RCC 7860 (cell line): ENCODE measurements at regions not wholly inside any gene's neighbourhood (a gene's known extent, or its start where the extent isn't known, plus 50 kb on each side); places are given as distances from the start of the nearest gene placed in this dataset.

Experiments
- DNase-seq: peaks from one replicate; pipeline ENCODE4 v3.0.0-alpha.2; 2015; ENCODE audit warnings: low spot score
- FAIRE-seq: peaks from 2 replicates; lab custom pipeline; 2012; peaks lifted over from hg19 to GRCh38; lab: Jason Lieb, UNC

- DNase-seq: no peak
- FAIRE-seq: no peak
These were observed 466.4 kb downstream of the TDRD15 start for GRCh38 chr2:21590026-21590690.

GRCh38 chr2:21591926-21592325 is 468.2 kb downstream of the TDRD15 start:
- FAIRE-seq: no peak
- DNase-seq: no peak

GRCh38 chr2:21599417-21599816 is 475.6 kb downstream of the TDRD15 start:
- DNase-seq (no peak), FAIRE-seq (no peak)

- DNase-seq (no peak), FAIRE-seq (no peak)
These were observed 479.0 kb downstream of the TDRD15 start for GRCh38 chr2:21602789-21603188.

GRCh38 chr2:21607572-21607971 is 483.8 kb downstream of the TDRD15 start:
- DNase-seq (no peak), FAIRE-seq (no peak)

- FAIRE-seq (no peak), DNase-seq (no peak)
These were observed 486.5 kb downstream of the TDRD15 start for GRCh38 chr2:21610304-21610703.

GRCh38 chr2:21617885-21618434 is 494.2 kb downstream of the TDRD15 start:
- FAIRE-seq (no peak), DNase-seq (no peak)

GRCh38 chr2:21620771-21621170 is 497.0 kb downstream of the TDRD15 start:
- DNase-seq (no peak), FAIRE-seq (no peak)

- DNase-seq (no peak), FAIRE-seq (no peak)
These were observed 504.2 kb downstream of the TDRD15 start for GRCh38 chr2:21627938-21628337.

- FAIRE-seq (no peak), DNase-seq (no peak)
These were observed 509.2 kb downstream of the TDRD15 start for GRCh38 chr2:21633015-21633414.

GRCh38 chr2:21633466-21633865 is 509.7 kb downstream of the TDRD15 start:
- no peak for FAIRE-seq
- DNase-seq: no peak

- DNase-seq (no peak), FAIRE-seq (no peak)
These were observed 510.1 kb downstream of the TDRD15 start for GRCh38 chr2:21633911-21634310.

- no peak for FAIRE-seq
These were observed 516.3 kb downstream of the TDRD15 start for GRCh38 chr2:21640046-21640445.

GRCh38 chr2:21642647-21643046 is 518.9 kb downstream of the TDRD15 start:
- FAIRE-seq: no peak
- DNase-seq: no peak

More at GRCh38 chr2:21640046-21640445, 516.3 kb downstream of the TDRD15 start:
- no peak for DNase-seq

GRCh38 chr2:21643180-21643579 is 519.4 kb downstream of the TDRD15 start:
- FAIRE-seq (no peak), DNase-seq (no peak)

- DNase-seq: no peak
- no peak for FAIRE-seq
These were observed 520.5 kb downstream of the TDRD15 start for GRCh38 chr2:21644266-21644665.

- no peak for FAIRE-seq
- DNase-seq: no peak
These were observed 522.6 kb downstream of the TDRD15 start for GRCh38 chr2:21646345-21646744.

GRCh38 chr2:21650569-21650968 is 526.8 kb downstream of the TDRD15 start:
- no peak for FAIRE-seq

GRCh38 chr2:21655136-21655535 is 531.4 kb downstream of the TDRD15 start:
- DNase-seq: no peak
- FAIRE-seq: no peak

More at GRCh38 chr2:21650569-21650968, 526.8 kb downstream of the TDRD15 start:
- DNase-seq: no peak

GRCh38 chr2:21656330-21657075 is 532.7 kb downstream of the TDRD15 start:
- DNase-seq (no peak), FAIRE-seq (no peak)

- FAIRE-seq (no peak), DNase-seq (no peak)
These were observed 533.7 kb downstream of the TDRD15 start for GRCh38 chr2:21657445-21657844.

- DNase-seq (no peak), FAIRE-seq (no peak)
These were observed 534.5 kb downstream of the TDRD15 start for GRCh38 chr2:21658269-21658668.
